Stimulated activated CD4-positive, alpha-beta T cell treated with anti-CD3 and anti-CD28 coated beads, TNF-alpha, amount 100 ng/mL, for 48 hours (primary cell): ENCODE measurements at regions not wholly inside any gene's neighbourhood (a gene's known extent, or its start where the extent isn't known, plus 50 kb on each side); places are given as distances from the start of the nearest gene placed in this dataset.

Experiments used
- DNase-seq, 3 donors: peaks; one replicate each; pipeline ENCODE4 v3.0.0-alpha.2; 2020; ENCODE audit warnings: low read depth in 3 of 3

DNA sequence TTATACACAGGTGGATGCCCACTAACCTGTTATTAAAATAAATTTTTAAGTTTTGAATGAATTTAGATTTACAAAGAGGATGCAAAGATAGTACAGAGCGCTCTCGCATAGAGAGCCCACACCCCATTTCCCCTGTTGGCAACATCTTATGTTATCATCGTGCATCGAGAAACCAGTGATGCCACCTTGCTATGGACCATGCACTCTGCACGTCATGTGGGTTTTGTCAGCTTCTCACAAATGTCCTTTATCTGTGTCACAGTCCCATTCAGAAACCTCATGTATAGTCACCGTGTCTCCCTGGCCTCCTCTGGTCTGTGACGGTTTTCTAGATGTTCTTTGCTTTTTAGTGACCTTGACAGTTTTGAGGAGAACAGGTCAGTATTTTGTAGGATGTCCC, 60.0 kb downstream of the ING1 start:
- DNase-seq = no peak

DNA sequence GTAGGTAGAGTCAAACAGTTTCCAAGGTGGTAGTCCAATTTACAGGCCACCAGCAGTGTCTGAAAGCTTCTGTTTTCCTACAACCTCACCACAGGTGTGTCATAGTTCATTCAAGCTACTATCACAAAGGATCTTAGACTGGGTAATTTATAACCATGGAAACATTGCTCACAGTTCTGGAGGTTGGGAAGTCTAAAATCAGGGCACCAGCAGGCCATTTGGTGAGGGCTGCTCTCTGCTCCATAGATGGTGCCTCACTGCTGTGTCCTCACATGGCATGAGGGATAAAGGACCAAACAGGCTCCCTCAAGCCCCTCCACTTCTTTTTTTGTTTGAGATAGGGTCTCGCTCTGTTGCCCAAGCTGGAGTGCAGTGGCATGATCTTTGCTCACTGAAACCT, 60.6 kb downstream of the ING1 start:
- no peak for DNase-seq

DNA sequence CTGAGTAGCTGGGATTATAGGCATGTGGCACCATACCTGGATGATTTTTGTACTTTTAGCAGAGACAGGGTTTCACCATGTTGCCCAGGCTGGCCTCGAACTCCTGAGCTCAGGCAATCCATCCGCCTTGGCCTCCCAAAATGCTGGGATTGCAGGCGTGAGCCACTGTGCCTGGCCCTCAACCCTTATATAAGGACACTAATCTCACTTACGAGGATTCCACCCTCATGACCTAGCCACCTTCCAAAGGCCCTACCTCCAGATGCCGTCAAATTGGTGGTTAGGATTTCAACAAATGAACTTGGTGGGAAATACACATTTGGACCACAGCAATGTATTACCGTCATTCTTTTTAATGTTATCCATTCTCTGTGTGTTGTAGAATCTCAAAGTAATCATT, 61.0 kb downstream of the ING1 start:
- no peak for DNase-seq

DNA sequence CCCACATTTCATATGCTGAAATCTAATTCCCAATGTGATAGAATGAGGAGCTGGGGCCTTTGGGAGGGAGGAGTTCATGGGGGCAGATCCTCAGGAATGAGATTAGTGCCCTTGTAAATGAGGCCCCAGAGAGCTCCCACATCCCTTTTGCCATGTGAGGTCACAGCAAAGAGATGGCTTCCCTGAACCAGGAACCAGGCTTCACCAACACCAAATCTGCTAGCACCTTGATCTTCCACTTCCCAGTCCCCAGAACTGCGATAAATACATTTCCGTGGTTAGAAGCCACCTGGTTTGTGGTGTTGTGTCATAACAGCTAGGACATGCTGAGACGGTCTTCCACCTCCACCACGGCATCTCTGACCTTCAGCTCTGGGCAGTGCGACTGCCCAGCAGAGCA, 62.1 kb downstream of the ING1 start:
- DNase-seq = no peak

DNA sequence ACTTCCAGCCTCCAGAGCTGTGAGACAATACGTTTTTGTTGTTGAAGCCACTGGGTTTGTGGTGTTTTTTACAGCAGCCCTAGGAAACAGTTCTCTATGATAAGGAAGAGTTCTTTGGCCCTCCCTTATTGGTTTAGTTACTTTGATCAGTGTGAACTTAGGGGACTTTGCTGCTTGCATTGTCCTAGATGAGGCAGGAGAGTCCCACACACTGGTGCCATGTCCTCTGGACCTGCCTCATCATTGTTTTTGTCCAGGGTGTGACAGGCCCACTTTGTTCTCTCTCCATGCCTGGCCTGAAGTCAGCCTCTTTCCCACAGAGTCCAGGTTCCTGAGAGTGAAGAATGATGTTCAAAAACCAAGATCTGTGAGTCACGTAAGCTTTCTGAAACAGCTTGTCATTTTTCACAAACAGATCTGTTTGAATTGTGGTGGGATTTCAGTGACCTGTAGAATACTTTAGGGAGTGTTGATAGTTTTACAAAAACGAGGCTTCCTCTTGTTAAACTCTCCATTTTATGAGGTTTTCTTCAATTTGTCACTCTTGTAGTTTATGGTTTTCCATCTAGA, 63.8 kb downstream of the ING1 start:
- DNase-seq = no peak

DNA sequence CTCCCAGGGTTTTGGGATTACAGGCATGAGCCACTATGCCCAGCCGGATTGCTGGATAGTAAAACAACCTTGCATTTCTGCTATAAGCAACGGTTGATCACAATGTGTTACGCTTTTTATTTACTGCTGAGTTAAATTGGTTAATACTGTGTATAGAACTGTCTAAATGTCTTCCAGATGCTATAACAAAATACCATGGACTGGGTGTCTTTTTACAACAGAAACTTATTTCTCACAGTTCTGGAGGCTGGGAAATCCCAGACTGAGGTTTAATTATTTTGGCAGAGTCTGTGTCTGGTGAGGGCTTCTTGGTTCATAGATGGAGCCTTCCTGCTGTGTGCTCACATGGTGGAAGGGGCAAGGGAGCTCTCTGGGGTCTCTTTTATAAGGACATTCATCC, 65.5 kb downstream of the ING1 start:
- DNase-seq = no peak

DNA sequence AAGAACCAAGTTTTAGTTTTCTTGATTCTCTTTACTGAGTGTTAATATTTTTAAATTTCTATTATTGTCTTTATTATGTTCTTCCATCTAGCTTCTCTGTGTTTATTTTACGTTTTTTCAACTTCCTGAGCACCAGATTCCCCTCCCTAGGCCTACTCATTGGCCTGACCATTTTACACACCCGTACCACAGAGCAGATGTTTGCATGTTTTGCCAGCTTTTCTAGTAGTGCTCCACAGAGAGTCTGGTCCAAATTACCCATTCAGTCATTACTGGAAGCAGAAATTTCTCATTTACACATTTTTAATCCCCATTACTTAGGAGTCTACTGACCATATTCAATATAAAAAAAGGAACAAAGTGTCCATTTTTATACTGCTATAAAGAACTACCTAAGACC, 66.9 kb downstream of the ING1 start:
- no peak for DNase-seq

DNA sequence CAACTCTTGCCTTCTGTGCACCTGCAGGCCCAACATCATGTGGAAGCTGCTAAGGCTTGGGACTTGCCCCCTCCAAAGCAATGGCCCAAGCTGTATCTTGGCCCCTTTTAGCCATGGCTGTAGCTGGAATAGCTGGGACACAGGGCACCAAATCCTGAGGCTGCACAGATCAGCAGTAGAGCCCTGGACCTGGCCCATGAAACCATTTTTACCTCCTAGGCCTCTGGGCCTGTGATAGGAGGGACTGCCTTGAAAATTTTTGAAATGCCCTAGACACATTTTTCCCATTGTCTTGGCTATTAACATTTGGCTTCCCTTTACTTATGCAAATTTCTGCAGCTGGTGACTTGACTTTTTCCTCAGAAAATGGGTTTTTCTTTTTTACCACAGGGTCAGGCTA, 68.7 kb downstream of the ING1 start:
- DNase-seq = no peak

DNA sequence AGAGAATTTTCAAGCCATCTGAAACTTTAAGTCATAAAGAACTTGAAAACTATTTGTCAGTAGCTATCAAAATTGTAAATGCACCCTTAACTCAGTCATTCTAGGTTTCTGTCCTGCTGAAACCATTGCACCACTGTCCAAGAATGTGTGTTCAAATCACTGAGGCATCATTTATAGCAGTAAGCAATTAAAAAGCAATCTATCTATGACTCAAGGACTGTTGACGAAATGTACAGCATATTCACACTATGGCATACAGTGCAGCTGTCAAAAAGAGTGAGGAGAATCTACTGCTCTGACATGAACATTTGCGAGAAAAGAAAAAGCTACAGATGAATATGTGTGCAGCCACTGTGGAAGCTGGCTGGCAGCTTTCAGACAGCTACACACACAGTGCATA, 71.2 kb downstream of the ING1 start:
- no peak for DNase-seq

DNA sequence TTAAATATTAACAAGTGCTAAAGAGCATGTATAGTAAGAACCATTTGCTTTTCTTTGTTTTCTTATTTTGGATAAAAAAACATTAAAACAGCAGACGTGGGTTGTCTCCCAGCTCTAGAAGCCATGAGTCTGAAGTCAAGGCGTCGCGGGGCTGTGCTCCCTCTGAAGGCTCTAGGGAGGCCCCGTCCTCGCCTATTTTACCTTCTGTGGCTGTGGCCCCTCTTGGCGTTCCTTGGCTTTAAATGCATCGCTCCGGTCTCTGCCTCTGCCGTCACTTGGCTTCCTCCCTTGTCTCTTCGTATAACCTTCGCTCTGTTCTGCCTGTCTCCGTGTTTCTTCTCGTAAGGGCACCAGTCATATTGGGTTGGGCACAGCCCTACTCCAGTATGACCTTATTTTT, 75.3 kb downstream of the ING1 start:
- DNase-seq = no peak

DNA sequence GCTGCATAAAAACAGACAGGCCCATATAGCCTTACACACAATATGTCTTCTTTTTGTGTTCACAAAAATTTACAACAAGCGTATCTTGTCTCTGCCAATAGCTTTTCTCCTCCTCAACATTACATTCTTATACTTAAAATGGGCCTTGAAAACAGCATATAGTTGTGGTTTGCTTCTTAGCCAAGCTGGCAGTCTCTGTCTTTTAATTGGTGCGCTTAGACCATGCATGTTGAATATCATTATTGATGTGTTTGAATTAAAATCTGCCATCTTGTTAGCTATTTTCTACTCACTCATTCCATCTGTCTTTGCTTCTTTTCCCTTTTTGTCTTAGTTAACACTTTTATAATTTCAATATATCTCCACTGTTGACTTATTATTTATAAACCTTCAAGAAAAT, 76.4 kb downstream of the ING1 start:
- DNase-seq = no peak

DNA sequence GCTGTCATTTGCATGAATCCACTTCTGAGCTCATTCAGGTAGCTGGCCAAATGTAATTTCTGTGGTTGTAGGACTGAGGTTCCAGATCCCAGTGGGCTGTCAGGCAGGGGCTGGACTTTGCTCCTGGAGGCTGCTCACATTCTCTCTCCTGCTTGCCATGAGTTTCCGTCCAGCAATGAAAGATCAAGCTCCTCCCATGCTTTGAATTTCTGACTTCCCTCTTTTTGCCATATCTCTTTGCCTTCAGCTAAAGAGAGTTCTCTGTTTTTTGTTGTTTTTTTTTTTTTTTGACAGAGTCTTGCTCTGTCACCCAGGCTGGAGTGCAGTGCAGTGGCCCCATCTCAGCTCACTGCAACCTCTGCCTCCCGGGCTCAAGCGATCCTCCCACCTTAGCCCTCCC, 76.9 kb downstream of the ING1 start:
- no peak for DNase-seq

DNA sequence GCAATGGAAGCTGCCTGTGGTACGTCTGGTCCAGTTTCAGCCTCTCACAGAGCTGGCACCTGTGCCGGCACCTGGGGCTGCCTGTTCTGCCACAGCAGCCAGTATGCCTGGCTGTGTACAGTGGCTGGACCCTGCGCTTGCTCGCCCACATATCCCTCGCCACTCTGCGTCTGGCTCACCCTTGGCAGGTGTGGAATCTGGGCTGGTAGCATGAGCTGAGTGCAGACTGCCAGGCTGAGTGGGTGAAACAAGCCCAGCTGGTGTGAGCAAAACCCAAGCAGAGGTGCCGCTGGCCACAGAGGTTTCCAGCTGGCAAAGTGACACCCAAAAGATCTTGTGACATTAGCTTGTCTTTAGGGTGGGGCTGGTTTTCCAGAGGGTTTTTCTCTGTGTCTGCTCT, 80.7 kb downstream of the ING1 start:
- no peak for DNase-seq

DNA sequence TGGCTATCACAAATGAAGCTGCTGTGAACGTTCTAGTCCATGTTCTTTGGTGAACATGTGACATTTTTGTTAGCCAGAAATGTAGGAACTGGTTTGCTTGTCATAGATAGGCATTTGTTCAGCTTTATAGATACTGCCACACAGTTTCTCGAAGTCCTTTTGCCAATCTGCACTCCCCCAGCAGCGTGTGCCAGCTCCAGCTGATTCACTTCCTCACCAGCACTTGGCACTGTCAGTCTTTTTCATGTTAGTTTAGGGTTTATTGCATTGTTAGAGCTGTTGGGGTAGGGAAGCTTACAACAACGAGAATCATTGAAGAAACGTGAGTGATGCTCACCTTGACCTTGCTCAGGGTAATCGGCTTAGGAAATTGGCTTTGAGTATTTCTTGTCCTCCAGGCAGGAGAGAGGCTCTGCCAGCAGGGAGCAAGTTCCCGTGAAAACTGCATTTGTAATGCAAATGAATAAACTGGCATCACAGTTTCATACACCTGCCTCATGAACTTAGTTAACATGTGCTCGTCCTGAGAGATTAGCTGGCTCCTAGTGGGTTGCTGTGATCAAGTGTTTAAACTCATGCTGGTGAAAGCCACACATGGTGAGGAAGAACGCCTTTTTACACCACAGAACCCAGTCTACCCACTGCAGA, 83.9 kb downstream of the ING1 start:
- DNase-seq = no peak

DNA sequence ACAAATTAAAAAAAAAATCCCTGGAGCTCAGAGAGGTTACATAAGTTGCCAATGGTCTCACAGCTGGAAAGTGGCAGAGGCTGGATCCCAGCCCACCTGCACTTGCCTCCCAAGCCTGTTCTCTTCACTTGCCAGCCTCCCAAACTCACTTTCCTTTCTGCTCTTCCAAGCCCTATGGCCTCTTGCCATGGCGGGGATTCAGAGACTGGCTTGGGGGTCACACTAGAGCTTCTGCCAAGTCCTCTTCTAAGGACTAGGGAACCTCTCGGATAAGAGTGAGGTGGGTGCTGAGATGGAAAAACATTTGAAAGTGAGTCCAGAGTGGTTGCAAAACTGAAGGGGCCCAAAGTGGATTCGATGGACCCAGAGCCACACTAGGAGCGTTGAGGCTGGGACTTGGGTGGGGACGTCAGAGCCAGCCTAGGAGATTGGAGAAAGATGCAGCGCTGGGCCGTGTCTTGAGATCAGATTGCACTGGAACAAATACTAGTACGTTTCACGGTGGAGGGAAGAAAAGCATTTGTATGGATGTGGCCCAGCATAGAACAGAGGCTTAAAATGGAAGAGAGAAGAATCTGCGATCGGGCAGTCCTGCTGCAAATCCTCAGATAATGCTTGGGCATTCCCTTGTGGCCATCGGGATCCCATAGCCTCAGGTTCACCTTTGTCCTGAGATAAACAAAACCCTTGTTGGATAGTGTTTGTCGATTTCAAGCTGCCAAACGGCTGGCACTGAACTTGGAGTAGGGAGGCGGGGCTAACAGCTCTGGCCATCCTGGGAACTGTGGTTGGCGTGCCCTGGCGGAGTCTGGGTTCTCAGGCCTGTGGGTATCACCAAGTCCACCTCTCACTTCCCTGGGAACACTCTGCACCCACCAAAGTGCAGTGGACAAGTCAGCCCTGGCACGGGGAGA, 84.8 kb downstream of the ING1 start:
- DNase-seq = no peak

DNA sequence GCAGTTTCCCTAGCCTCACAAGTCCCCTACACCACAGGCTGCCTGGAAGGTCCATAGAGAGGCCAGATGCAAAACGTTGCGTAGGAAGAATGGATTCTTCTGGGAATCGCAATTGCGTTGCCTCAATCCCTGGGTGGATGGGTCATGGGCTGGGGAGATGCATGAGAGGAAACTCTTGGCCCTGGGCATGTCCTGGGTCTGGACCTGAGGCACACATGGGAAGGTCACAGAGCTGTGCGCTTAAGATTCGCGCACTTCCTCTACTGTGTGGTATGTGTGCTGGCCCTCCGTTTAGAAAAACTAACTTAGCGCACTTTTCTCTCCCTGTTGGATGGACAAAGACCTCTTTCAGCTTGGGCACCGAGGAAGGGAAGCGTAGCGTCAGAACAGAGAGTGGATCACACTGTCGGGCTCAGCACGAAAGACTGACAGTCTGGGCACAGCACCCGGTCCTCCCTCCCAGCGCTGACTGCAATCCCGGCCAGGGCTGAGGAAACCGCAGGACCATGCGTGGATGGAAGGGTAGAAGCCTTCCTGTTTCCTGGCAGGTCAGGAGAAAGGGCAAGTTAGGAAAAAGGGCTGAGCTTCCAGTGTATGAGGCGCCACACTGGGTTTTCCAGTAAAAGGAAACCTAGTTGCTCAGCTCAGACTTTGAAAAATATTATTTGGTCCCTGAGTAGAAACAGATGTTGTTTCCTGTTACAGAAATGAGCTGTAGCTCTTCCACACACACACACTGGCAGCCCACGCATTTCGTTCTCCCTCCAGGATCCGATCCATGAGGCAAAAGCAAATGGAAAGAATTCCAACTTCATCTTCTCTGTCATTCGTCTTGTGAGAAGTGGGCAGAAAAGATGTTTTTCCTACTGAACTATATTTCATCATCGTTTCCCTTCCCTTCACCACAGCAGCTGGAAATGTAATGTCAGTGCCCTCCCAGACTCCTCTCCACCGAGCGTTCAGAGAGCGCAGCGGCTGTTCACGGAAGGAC, 86.0 kb downstream of the ING1 start:
- no peak for DNase-seq

DNA sequence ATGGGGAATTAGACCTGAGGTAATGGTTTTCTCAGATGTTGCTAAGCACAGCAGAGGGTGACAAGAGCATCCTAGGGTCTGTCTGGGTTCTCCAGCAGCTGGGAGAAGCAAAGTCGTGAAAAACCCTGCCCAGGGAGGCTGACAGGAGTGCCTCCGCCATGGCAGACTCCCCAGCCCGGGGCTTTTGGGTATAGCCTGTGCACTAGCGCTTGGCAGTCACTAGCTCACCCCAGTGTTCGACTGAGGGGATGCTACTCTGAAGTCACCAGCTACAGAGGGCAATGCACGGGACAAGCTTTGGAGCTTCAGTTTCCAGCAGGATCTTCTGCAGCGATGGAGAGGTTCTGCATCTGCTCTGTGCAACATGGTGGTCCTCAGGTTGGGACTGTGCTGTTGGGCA, 87.5 kb downstream of the ING1 start:
- DNase-seq = no peak

DNA sequence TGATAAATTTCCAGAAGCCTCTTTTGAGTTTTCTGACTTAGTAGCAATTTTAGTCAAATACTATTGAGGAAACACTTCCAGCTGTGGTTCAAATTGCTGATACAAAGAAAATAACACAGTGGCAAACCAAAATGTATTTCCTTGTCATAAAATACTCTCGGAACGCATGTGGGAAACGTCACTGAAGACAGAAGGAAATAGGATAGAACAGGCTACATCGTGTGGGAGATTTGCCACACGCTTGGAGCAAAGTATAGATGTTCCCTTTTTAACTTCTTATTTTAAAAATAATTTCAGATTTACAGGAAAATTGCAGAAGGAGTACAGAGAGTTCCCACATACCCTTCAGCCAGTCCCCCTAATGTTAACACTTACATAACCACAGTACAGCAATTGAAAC, 88.8 kb downstream of the ING1 start:
- no peak for DNase-seq

DNA sequence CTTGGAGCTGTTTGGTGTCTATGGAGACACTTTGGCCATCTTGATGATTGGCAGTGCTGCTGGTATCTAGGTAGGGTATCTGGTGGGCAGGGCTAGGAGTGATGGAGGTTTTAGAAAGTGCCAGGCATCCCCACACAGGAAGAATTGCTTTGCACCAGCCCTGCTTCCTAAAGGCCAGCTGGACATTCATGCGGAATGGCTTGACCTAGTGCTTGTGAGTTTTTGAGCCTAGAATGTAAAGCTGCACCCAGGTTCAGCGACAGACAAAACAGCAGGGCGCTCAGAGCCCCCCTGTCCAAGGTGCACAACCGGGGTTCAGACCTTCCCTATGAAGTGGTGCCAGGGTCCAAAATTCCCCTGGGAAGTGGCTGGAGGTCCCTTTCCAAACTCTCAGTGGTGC, 93.1 kb downstream of the ING1 start:
- DNase-seq = no peak

DNA sequence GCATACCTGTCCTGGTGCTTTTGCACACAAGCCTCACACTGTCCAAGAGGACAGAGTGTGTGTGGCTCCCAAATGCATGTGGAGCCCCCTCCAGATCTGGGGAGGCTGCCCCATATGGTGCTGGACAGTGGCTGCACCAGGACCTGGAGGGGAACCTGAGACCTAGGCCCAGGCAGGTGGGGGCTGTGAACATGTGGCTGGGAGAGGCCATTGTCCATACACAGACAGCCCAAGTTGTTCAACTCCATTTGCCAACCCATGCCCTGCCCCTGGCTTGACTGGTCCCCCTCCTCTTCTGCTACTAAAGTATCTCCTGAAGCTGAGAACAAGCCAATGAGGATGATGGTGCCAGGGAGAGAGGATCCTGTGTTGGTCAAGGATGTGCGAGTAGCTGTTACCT, 94.0 kb downstream of the ING1 start:
- no peak for DNase-seq

DNA sequence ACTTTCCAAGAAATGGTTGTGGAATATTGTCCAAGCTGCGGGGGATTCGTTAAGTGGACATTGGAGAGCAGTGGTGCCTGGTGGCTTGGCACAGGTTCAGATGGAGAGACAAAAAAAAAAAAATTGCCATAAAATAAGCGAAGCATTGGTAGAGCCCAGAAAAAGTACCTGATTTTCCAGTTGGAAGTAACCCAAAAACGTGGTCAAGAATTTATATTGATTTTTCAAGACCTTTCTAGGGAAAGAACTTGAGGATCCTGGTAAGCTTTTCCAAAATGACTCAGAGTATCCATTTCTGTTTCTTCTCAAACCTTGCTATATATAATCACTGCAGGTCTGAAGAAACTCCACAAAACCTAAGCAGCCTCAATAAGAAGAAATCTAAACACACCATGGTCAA, 94.6 kb downstream of the ING1 start:
- no peak for DNase-seq

DNA sequence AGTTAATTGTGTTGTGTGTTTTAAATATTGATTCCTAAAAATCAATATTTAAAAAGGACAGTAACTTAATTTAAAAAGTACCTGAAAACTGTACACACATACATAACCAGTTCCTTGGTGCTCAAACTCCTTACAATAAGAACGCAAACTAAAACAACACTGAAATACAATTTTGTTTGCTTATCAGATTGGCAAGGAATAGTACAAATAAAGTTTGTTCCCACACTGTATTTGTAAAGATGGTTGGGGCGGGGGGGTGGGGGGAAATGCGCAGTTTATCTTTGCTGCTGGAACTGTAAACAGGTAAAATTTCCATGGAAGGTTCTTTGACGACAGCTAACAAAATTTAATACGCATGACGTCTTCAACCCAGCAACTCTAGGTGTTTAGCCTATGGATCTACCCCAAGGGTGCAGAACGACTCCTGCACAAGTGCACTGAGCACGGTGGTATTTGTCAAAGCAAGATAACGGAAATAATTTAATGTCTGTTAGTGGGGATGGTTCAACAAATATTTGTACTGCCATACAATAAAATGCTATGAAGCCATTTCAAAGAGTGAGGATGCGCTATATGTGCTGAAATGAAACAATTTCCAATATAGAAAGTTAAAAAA, 96.5 kb downstream of the ING1 start:
- no peak for DNase-seq
